GM10266 (cell line): ENCODE measurements at regions not wholly inside any gene's neighbourhood (a gene's known extent, or its start where the extent isn't known, plus 50 kb on each side); places are given as distances from the start of the nearest gene placed in this dataset.

Source experiments
- DNase-seq: peaks from one replicate; pipeline ENCODE4 v3.0.0; 2012; ENCODE audit errors: extremely low spot score
- CTCF ChIP-seq: IDR thresholded peaks from 2 replicates; pipeline ENCODE4 v1.5.1; 2012; ENCODE audit warnings: mild to moderate bottlenecking, low read depth; ENCODE audit not compliant: control insufficient read depth, insufficient read depth; ENCODE audit errors: missing control alignments

GRCh38 chr9:118423721-118424120, 719.5 kb downstream of the TLR4 start:
- no peak for DNase-seq
- TF ChIP-seq CTCF, result no peak

GRCh38 chr9:118426772-118427171, 722.6 kb downstream of the TLR4 start:
- TF ChIP-seq CTCF, result no peak
- no peak for DNase-seq

- TF ChIP-seq CTCF, result no peak
- DNase-seq, result no peak
Observed at GRCh38 chr9:118438810-118439209, 734.6 kb downstream of the TLR4 start.

- no peak for TF ChIP-seq CTCF
- no peak for DNase-seq
Observed at GRCh38 chr9:118439441-118439840, 735.2 kb downstream of the TLR4 start.

- TF ChIP-seq CTCF, result no peak
Observed at GRCh38 chr9:118444403-118444802, 740.2 kb downstream of the TLR4 start.

GRCh38 chr9:118446943-118447639, 742.9 kb downstream of the TLR4 start:
- no peak for TF ChIP-seq CTCF
- no peak for DNase-seq

More at GRCh38 chr9:118444403-118444802, 740.2 kb downstream of the TLR4 start:
- DNase-seq, result no peak

GRCh38 chr9:118449554-118449953, 745.4 kb downstream of the TLR4 start:
- TF ChIP-seq CTCF, result no peak
- no peak for DNase-seq
